ENCODE measurements at regions not wholly inside any gene's neighbourhood (a gene's known extent, or its start where the extent isn't known, plus 50 kb on each side); places are given as distances from the start of the nearest gene placed in this dataset.
A peak's percentile ranks its signal among the peaks of the same experiment; 100 is the strongest.
"Not testable (repeated sequence)": the region's sequence is repeated elsewhere in the genome, so short reads cannot be mapped to it uniquely, and the experiment has no call there.

- DNase-seq = no peak
Observed at GRCh38 chr9:24652181-24652580, 106.5 kb upstream of the IZUMO3 start.

- DNase-seq = not testable (repeated sequence)
Observed at GRCh38 chr9:24628809-24629208, 83.1 kb upstream of the IZUMO3 start.

GRCh38 chr9:24625097-24625496 is 79.4 kb upstream of the IZUMO3 start:
- no peak for DNase-seq

- no peak for DNase-seq
Observed at GRCh38 chr9:24624481-24624880, 78.8 kb upstream of the IZUMO3 start.

- DNase-seq = no peak
Observed at GRCh38 chr9:24620741-24621140, 75.0 kb upstream of the IZUMO3 start.

GRCh38 chr9:24616863-24617262 is 71.2 kb upstream of the IZUMO3 start:
- peak; percentile 48 for DNase-seq

- DNase-seq = no peak
Observed at GRCh38 chr9:24614070-24614469, 68.4 kb upstream of the IZUMO3 start.

GRCh38 chr9:24608599-24608998 is 62.9 kb upstream of the IZUMO3 start:
- DNase-seq = no peak

GRCh38 chr9:24602693-24603352 is 57.1 kb upstream of the IZUMO3 start:
- no peak for DNase-seq

Data from renal pelvis (tissue), 1 donor.